ENCODE measurements at regions not wholly inside any gene's neighbourhood (a gene's known extent, or its start where the extent isn't known, plus 50 kb on each side); places are given as distances from the start of the nearest gene placed in this dataset.

DNA sequence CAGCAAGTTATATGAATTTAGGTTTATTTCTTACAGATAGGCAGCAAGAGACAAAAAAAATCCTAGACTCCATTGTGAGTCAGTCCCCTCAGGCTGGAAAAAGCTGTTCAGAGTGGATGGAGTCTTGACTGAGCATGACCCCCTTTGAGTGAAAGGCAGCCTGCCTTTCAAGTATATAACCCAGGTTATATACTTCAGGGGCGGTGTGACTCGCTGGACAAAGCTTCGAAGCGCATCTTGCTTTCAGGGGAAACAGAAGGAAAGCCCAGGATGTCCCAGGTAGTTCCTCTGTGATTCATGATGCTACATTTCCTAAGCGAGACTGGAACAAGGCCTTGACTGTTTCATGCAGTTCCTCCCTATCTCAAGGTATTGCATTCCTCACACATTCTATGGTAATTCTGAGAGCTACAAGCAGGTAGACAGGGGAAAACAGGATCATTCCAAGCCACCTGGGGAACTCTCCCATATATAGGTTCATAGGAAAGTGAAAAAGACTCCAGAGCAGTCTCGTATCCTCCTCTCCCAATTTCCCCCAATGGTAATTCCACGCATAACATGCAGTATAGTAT, 1244.1 kb upstream of the CDH6 start:
- TF ChIP-seq, protein P1, sequence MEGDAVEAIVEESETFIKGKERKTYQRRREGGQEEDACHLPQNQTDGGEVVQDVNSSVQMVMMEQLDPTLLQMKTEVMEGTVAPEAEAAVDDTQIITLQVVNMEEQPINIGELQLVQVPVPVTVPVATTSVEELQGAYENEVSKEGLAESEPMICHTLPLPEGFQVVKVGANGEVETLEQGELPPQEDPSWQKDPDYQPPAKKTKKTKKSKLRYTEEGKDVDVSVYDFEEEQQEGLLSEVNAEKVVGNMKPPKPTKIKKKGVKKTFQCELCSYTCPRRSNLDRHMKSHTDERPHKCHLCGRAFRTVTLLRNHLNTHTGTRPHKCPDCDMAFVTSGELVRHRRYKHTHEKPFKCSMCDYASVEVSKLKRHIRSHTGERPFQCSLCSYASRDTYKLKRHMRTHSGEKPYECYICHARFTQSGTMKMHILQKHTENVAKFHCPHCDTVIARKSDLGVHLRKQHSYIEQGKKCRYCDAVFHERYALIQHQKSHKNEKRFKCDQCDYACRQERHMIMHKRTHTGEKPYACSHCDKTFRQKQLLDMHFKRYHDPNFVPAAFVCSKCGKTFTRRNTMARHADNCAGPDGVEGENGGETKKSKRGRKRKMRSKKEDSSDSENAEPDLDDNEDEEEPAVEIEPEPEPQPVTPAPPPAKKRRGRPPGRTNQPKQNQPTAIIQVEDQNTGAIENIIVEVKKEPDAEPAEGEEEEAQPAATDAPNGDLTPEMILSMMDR (IDR thresholded peaks at IDR 0.05): no peak
- no peak for TF ChIP-seq POLR2A (IDR thresholded peaks at IDR 0.05)

Measured in body of pancreas (tissue), 4 donors.